T47D (cell line): ENCODE measurements at regions not wholly inside any gene's neighbourhood (a gene's known extent, or its start where the extent isn't known, plus 50 kb on each side); places are given as distances from the start of the nearest gene placed in this dataset.
"Not testable (repeated sequence)": the region's sequence is repeated elsewhere in the genome, so short reads cannot be mapped to it uniquely, and the experiment has no call there.

Source experiments
- DNase-seq, 2 experiments: peaks; one replicate each; pipeline versions ENCODE4 v3.0.0 to v3.0.0-alpha.2; 2011 to 2012; ENCODE audit warnings: low read depth in 1 of 2, low spot score in 1 of 2
- JUND ChIP-seq: IDR thresholded peaks from 2 replicates; pipeline ENCODE4 v1.6.1; 2012; ENCODE audit warnings: low read depth
- in situ Hi-C: cut with HindIII; loops from 2 replicates; pipeline ENCODE4 v1.10.0; 2016; ENCODE audit warnings: low sequenced_read_pairs, low pct_unique_long_range_greater_than_20kb

DNA sequence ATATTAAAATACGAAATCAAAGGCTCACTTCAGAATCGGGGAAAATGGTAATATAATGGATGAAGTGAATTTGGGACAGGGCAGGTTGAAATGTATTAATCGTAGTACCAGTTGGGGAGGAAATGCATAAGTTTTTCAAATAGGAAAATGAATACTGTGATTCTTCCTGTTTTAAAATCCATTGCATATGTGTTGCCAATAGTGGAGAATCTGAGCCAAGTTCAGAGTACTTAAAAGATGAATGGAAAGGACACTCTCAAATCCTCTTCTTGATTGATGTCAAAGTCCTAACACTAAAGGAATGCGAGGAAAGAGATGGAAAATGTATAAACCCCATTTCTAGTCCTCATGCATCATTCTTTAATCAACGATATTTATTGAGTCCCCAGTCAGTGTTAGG, 160.9 kb upstream of the CCNG1 start:
- no peak for TF ChIP-seq JUND
- no peak for DNase-seq
- in situ Hi-C loops, result no loop called here

DNA sequence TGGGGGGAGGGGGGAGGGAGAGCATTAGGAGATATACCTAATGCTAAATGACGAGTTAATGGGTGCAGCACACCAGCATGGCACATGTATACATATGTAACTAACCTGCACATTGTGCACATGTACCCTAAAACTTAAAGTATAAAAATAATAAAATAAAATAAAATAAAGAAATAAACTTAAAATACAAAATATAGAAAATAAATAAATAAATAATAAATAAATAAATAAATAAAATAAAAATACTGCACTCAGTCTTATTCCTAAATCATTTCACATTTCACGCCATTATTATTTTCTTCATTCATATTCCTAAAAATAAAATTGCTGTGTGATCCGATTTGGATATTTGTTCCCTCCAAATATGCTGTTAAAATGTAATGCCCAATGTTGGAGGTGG, 156.5 kb upstream of the CCNG1 start:
- DNase-seq, in situ Hi-C loops: not testable (repeated sequence)

DNA sequence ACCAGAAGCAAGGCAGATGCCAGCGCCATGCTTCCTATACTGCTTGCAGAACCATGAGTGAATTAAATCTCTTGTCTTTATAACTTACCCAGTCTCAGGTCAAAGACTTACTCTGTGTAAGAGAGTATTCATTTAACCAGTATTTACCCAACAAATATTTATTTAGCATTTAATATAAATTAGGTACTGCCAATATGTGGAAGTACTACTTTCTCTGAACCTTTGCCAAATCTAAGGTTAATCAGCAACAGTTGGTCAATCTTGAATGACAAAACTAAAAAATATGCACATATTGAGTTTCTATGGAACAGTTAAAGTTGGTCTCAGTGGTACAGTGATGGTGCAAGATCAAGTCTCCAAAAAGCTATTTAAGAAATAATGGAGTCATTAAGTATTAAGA, 155.9 kb upstream of the CCNG1 start:
- no peak for TF ChIP-seq JUND
- DNase-seq, result no peak
- in situ Hi-C loops, result no loop called here

DNA sequence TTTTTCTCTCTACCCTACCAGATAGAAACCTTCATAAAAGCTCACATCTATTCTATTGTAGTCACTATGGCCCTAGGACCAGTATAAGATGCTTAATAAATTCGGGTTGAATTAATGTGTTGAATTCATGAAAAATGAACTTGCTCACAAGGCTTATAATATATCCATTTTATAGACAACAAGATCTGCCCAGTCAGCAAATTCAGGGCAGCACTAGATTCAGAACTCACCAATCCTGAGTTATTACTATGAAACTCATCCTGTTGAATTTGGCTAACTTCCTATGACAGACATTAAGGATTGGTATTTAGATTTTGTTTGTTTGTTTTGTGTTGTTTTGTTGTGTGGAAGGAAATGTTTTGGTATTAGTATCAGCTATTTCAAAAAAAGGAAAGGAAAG, 143.6 kb upstream of the CCNG1 start:
- in situ Hi-C loops, result no loop called here
- no peak for TF ChIP-seq JUND
- DNase-seq, result no peak

DNA sequence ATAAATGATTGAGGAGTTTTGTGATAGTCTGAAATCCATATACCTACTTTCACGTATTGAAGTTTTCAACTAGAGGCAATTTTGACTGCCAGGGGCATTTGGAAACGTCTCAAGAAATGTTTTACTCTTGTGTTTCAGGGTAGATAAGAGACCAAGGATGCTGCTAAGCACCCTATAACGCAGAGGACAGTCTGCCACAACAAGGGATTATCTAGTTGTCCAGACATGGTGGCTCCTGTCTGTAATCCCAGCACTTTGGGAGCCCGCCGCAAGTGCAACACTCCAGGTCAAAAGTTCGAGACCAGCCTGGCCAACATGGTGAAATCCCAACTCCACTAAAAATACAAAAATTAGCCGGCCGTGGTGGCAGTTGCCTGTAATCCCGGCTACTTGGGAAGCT, 133.7 kb upstream of the CCNG1 start:
- TF ChIP-seq JUND, result no peak
- in situ Hi-C loops, result no loop called here
- DNase-seq, result no peak

DNA sequence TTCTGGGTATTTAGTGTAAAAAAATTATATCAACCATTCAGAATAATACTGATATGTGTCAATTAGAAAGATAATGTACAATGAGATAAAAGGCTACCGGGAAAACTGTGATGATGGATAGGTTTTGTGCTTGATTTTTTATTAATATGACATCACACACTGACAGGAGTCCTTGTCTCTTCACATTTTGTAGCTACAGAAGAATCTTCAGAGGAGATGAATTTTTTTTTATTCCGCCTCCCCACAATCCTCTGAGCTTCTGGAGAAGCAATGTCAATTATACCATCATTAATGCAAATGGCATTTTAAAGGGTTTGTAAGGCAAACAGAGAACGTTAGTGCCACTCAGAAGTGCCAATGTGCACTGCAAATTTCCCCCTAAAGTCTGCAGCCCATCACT, 131.7 kb upstream of the CCNG1 start:
- no peak for DNase-seq
- in situ Hi-C loops, result no loop called here

DNA sequence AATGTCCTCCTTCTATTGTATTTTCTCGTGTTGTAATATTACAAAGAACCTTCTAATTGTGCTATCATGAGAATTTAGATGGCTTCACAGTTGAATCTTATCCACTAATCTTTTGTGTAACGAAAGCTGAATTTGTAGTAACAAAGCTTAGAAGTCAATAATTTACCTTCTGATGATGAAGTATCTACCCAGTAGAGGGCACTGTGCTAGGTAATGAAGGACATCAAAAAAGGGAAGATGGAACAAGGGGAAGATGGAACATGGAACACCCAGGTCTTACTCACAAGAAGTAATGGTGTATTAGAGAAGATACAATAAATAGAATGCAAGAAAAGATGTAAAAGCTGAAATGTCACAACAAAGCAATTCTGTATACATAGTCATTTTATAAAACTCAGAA, 131.0 kb upstream of the CCNG1 start:
- in situ Hi-C loops, result no loop called here
- DNase-seq, result peak in 1 of 2 experiments; percentile 49
- no peak for TF ChIP-seq JUND

More for the DNA sequence above, 131.7 kb upstream of the CCNG1 start:
- no peak for TF ChIP-seq JUND

DNA sequence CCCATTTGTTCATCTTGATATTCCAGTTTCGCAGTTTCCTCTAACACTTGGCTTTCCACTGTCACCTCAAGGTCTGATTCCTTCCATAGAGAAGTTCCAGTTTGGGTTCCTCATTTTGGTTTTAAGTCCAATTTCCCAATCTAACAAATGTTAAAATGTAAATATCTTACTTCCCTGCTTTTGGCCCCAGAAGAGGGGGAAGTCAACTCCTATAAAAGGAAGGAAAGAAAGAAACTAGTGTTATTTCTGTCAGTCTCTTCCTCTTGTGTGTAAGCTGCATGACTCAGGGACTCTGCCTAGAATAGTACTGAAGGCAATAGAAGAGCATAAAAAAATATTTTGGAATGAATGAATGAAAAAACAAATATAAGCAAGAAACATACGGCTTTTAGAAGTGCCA, 127.5 kb upstream of the CCNG1 start:
- no peak for DNase-seq
- no peak for TF ChIP-seq JUND
- in situ Hi-C loops, result no loop called here

DNA sequence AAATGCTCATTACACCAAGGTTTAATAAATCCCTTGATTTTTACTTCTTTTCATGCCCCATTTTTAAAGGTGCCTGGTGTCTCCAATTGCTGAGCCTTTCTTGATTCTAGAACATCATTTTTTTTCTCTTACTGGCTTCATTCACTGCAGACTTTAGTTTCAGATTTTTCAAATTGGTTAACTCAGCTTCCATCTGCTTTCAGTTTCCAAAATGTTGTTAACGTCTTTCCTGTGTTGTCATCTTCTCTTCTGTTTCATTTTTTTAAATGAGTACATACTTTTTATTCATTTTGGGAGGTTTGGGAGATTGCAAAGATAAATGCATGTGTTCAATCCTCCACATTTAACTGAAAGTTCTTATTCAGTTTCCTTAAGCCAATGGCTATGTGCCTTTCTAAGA, 126.4 kb upstream of the CCNG1 start:
- no peak for TF ChIP-seq JUND
- no peak for DNase-seq
- in situ Hi-C loops, result no loop called here

DNA sequence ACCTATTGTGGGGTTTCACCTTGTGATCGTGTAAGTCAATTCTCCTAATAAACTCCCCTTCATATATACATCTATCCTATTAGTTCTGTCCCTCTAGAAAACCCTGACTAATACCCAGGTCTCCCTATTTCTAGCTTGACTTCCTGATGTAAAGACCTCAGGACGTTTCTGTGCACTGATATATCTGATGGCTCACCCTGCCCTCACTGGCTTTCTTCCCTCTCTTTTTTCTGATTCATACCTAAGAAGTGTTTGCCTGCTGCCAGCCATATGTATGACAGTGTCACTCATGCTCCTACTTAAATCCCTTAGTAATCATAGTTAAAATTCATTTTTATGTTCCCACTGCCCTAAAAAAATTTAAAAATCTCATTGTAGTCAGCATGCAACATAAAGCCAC, 124.8 kb upstream of the CCNG1 start:
- DNase-seq, result no peak
- in situ Hi-C loops, result no loop called here
- TF ChIP-seq JUND, result no peak

DNA sequence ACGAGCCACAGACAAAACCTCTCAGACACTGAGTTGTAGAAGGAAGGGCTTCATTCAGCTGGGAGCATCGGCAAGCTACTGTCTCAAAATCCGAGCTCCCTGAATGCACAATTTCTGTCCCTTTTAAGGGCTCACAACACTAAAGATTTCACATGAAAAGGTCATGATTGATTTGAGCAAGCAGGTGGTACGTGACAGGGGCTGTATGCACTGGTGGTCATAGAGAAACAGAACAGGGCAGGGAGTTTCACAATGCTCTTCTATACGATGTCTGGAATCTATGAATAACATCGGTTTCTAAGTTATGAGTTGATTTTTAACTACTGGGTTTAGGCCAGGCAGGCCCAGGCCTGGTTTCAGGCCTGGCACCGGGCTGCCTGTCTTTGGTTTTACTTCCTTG, 124.3 kb upstream of the CCNG1 start:
- DNase-seq, in situ Hi-C loops: not testable (repeated sequence)

DNA sequence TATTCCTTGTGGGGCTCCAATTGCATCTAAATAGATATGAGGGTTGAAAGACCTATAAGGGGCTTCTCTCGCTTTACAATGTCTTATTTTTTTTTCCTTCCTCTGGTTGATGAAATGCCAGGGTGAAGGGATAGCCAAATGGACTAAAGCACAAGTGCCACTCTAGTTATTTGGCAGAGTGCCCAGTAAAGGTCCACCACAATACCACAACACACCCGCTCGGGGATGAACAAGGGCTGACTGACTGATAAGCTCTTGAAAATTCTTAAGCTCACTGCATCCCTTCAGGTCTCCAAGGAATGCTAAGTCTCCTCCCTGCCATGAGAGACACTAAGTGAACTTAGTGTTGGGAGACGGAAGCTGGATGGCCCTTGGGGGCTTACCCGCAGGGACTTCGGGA, 121.0 kb upstream of the CCNG1 start:
- DNase-seq, in situ Hi-C loops: not testable (repeated sequence)

DNA sequence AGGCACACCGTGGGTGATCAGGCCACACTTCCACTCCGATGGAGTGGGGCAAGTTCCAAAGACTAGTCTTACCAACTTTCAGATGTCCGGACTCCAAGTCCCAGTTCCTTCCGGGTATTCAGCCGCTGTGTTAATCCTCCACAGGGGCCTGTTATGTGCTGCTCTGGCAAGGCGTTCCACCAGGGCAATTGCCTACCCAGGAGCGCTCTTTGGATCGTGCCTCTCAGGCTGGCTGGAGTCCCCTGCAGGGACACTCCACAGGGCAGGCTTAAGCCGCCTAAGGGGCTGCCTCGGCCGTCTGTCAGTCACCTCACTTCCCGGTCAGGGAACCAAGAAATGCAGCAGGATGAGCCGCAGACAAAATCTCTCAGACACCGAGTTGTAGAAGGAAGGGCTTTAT, 118.7 kb upstream of the CCNG1 start:
- TF ChIP-seq JUND, result no peak
- in situ Hi-C loops, result no loop called here
- DNase-seq, result no peak

DNA sequence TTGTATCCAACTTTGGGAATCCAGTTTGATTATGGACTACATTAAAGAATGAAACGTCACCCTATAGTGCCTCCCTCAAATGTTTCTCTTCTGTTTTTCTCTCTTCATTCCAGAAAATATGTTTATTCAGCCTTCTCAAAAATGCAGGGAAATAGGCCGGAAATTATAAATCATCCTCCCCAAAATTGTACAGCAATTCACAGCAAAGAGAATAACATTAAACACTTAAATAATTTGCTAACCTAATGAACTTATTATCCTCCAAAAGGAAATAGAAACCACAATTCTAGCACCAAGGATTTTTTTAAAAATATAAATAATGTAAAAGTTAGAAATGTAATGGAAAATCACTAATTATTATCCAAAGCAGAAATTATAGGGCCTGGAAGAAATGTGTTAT, 115.9 kb upstream of the CCNG1 start:
- in situ Hi-C loops, result no loop called here
- TF ChIP-seq JUND, result no peak
- no peak for DNase-seq
